Liver (tissue), 3 donors: ENCODE measurements at regions not wholly inside any gene's neighbourhood (a gene's known extent, or its start where the extent isn't known, plus 50 kb on each side); places are given as distances from the start of the nearest gene placed in this dataset.
"Not testable (repeated sequence)": the region's sequence is repeated elsewhere in the genome, so short reads cannot be mapped to it uniquely, and the experiment has no call there.

ENCODE experiments used
- TF ChIP-seq, protein P1 (sequence below): fragments of 150-350 bp; IDR thresholded peaks from 2 replicates; pipeline ENCODE4 v1.5.1; 2017; ENCODE audit warnings: improper control_type of control experiment, low read depth, low read length; ENCODE audit not compliant: missing input control
- TF ChIP-seq, protein P2 (sequence below): IDR thresholded peaks from 2 replicates; pipeline ENCODE4 v1.6.1; 2016; ENCODE audit warnings: antibody characterized with exemption
- TF ChIP-seq, protein P3 (sequence below): IDR thresholded peaks from 2 replicates; pipeline ENCODE4 v1.6.1; 2016; ENCODE audit warnings: antibody characterized with exemption
- donor health status: healthy.
- donor health status: healthy.

DNA sequence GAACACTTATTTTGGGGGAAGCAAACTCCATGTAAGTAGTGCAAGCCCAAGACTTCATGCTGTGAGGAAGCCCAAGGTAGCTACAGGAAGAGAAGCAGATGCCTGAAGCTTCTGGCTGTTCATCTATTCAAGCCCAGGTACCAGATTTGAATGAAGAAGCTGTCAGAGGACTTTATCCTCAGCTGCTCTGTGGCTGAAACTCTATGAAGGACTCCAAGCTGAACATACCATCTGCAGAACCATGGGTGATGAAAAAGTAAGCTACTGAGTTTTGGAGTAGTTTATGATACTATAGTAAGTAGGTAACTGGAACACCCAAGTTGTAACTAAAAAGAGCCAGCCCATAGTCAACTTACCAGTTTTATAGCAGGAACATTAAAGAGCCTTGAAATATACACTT lies 211.6 kb upstream of the TMEM229A start:
- TF ChIP-seq, protein P1, sequence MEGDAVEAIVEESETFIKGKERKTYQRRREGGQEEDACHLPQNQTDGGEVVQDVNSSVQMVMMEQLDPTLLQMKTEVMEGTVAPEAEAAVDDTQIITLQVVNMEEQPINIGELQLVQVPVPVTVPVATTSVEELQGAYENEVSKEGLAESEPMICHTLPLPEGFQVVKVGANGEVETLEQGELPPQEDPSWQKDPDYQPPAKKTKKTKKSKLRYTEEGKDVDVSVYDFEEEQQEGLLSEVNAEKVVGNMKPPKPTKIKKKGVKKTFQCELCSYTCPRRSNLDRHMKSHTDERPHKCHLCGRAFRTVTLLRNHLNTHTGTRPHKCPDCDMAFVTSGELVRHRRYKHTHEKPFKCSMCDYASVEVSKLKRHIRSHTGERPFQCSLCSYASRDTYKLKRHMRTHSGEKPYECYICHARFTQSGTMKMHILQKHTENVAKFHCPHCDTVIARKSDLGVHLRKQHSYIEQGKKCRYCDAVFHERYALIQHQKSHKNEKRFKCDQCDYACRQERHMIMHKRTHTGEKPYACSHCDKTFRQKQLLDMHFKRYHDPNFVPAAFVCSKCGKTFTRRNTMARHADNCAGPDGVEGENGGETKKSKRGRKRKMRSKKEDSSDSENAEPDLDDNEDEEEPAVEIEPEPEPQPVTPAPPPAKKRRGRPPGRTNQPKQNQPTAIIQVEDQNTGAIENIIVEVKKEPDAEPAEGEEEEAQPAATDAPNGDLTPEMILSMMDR: not testable (repeated sequence)
- TF ChIP-seq, protein P2, sequence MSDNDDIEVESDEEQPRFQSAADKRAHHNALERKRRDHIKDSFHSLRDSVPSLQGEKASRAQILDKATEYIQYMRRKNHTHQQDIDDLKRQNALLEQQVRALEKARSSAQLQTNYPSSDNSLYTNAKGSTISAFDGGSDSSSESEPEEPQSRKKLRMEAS: not testable (repeated sequence)
- TF ChIP-seq, protein P3, sequence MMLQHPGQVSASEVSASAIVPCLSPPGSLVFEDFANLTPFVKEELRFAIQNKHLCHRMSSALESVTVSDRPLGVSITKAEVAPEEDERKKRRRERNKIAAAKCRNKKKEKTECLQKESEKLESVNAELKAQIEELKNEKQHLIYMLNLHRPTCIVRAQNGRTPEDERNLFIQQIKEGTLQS: not testable (repeated sequence)
